B cell (primary cell): ENCODE measurements at regions not wholly inside any gene's neighbourhood (a gene's known extent, or its start where the extent isn't known, plus 50 kb on each side); places are given as distances from the start of the nearest gene placed in this dataset.

Experiments
- ATAC-seq: fragments of 200-7000 bp; cut with Tn5 transposase; one replicate; pipeline ENCODE4 v1.10.0; 2021; ENCODE audit warnings: low read depth, mild to moderate bottlenecking, moderate number of reproducible peaks, moderate library complexity
- CTCF ChIA-PET: fragments of 350-600 bp; sonication (Branson Sonifier 250); formaldehyde crosslinking; loops from one replicate; lab custom pipeline; 2021; ENCODE audit warnings: antibody characterized with exemption, inconsistent platforms; lab: Charles Lee
- POLR2A ChIA-PET: fragments of 350-600 bp; sonication (Branson Sonifier 250); formaldehyde crosslinking; loops from one replicate; lab custom pipeline; 2021; ENCODE audit warnings: antibody characterized with exemption; lab: Charles Lee
- DNase-seq: peaks from one replicate; pipeline ENCODE4 v3.0.0; 2013
- H2AFZ ChIP-seq: 2 replicates; pipeline ENCODE4 v1.6.1; 2012; ENCODE audit warnings: mild to moderate bottlenecking, low read depth, low read length; ENCODE audit not compliant: insufficient read depth, poor library complexity, severe bottlenecking
- H3K27ac ChIP-seq, 2 donors: 1 replicate in 1 of 2; 2 replicates in 1 of 2; pipeline ENCODE4 v1.5.1; 2012 to 2013; ENCODE audit warnings: low read length in 2 of 2, mild to moderate bottlenecking in 2 of 2, moderate library complexity in 1 of 2
- H3K27me3 ChIP-seq, 4 experiments: fragments of 200-600 bp in 1 of 4; sonication (generic) in 1 of 4; replicated peaks in 1 of 4; 1 replicate in 2 of 4; 2 replicates in 2 of 4; pipeline versions ENCODE4 v1.6.1 to v1.7.0; 2013 to 2016; ENCODE audit warnings: low read length in 3 of 4, mild to moderate bottlenecking in 2 of 4, mixed read lengths in 1 of 4, moderate library complexity in 1 of 4; ENCODE audit not compliant: insufficient read depth in 4 of 4, control insufficient read depth in 3 of 4; ENCODE audit errors: control extremely low read depth in 1 of 4
- H3K36me3 ChIP-seq, 2 experiments: replicated peaks in 1 of 2; 1 replicate in 1 of 2; 2 replicates in 1 of 2; pipeline versions ENCODE4 v1.6.1 to v1.7.1; 2013; ENCODE audit warnings: low read length in 1 of 2; ENCODE audit not compliant: insufficient read depth in 2 of 2, control insufficient read depth in 1 of 2; ENCODE audit errors: control extremely low read depth in 1 of 2, extremely low read depth in 1 of 2
- H3K4me1 ChIP-seq, 2 donors: fragments of 200-600 bp in 1 of 2; sonication (generic) in 1 of 2; 1 replicate in 1 of 2; 2 replicates in 1 of 2; pipeline versions ENCODE4 v1.5.1 to v1.6.1; 2013 to 2017; ENCODE audit warnings: low read length in 2 of 2; ENCODE audit not compliant: control insufficient read depth in 2 of 2, insufficient read depth in 2 of 2
- H3K4me2 ChIP-seq: replicated peaks from 2 replicates; pipeline ENCODE3; 2012; ENCODE audit warnings: mild to moderate bottlenecking, low read depth, low read length; ENCODE audit not compliant: poor library complexity, severe bottlenecking
- H3K4me3 ChIP-seq, 5 experiments: fragments of 200-600 bp in 1 of 5; sonication (generic) in 1 of 5; 1 replicate in 3 of 5; 2 replicates in 2 of 5; pipeline versions ENCODE4 v1.5.1 to v1.7.0; 2011 to 2016; ENCODE audit warnings: low read length in 4 of 5, mild to moderate bottlenecking in 4 of 5, low read depth in 2 of 5, control low read depth in 1 of 5, moderate library complexity in 1 of 5; ENCODE audit not compliant: insufficient read depth in 1 of 5; ENCODE audit errors: control extremely low read depth in 1 of 5, extremely low read depth in 1 of 5
- H3K79me2 ChIP-seq: fragments of 200-600 bp; sonication (generic); one replicate; pipeline ENCODE4 v1.6.0; 2016; ENCODE audit warnings: low read length; ENCODE audit not compliant: control insufficient read depth, insufficient read depth
- H3K9ac ChIP-seq: fragments of 200-600 bp; sonication (generic); 2 replicates; pipeline ENCODE4 v1.6.1; 2017; ENCODE audit warnings: mild to moderate bottlenecking, low read length, moderate library complexity
- H3K9me3 ChIP-seq, 3 donors: one replicate each; pipeline versions ENCODE4 v1.6.1 to v1.7.1; 2013; ENCODE audit warnings: low read length in 2 of 3; ENCODE audit not compliant: control insufficient read depth in 2 of 3, insufficient read depth in 1 of 3; ENCODE audit errors: control extremely low read depth in 1 of 3
- H4K20me1 ChIP-seq: 2 replicates; pipeline ENCODE4 v1.6.0; 2012; ENCODE audit warnings: mild to moderate bottlenecking, low read length; ENCODE audit not compliant: insufficient read depth, control insufficient read depth, poor library complexity, severe bottlenecking
- H3K27ac Mint-ChIP-seq: one replicate; pipeline ENCODE4 v1.8.0; 2021; ENCODE audit warnings: mixed read lengths
- H3K27me3 Mint-ChIP-seq: one replicate; pipeline ENCODE4 v1.8.0; 2021; ENCODE audit warnings: mixed read lengths
- H3K4me1 Mint-ChIP-seq: one replicate; pipeline ENCODE4 v1.8.0; 2021; ENCODE audit warnings: mixed read lengths
- H3K4me3 Mint-ChIP-seq: one replicate; pipeline ENCODE4 v1.8.0; 2021; ENCODE audit warnings: mixed read lengths
- H3K9me3 Mint-ChIP-seq: one replicate; pipeline ENCODE4 v1.8.0; 2022; ENCODE audit warnings: mixed read lengths; ENCODE audit not compliant: insufficient read depth
- CTCF ChIP-seq: fragments of 200-600 bp; IDR thresholded peaks from one replicate; pipeline ENCODE4 v1.8.0; 2022; ENCODE audit warnings: antibody characterized with exemption, mild to moderate bottlenecking
- EZH2 ChIP-seq: IDR thresholded peaks from 2 replicates; pipeline ENCODE4 v1.6.1; 2012; ENCODE audit warnings: borderline replicate concordance, low read depth, mild to moderate bottlenecking, moderate library complexity, low read length; ENCODE audit not compliant: insufficient read depth, poor library complexity, severe bottlenecking
- WGBS: methylation state at CpG from one replicate; pipeline ENCODE4 v1.1.5; 2013; ENCODE audit warnings: missing lambda C conversion rate; ENCODE audit not compliant: insufficient coverage; 5-methylcytosine and 5-hydroxymethylcytosine counted together
- intact Hi-C: fragments of 100-400 bp; cut with micrococcal nuclease; formaldehyde crosslinking; loops from one replicate; pipeline ENCODE4 v1.10.0; 2022

DNA sequence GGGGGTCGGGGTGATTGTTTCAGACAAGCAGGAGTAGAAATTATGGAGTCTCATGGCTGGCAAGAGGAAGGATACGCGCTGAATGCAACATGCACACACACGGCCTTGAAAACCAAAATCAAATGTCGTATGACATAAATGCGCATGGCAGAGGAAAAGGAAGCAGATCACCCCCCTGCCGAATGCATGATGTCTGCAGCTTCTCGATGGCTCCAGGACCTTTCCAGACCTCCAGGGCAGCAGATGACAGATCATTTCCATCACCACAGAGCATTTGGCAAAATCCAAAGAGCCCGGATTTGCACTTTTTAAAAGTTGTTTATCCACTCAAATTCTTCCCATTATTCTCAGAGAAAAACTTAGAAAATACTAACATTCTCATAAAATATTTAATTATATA is 211.7 kb downstream of the NHLRC3 start:
- no peaks in the 10 kb centered on the region for H3K9me3 Mint-ChIP-seq
- ChIA-PET POLR2A (no interaction called here), CTCF (no interaction called here)
- 93% methylated on average over 7 of the region's 9 CpGs for WGBS
- no peaks in the 10 kb centered on the region for H4K20me1 ChIP-seq
- H3K9ac ChIP-seq = no peak overlapping the region
- peaks cover 10% of the 10 kb centered on the region for H3K27me3 Mint-ChIP-seq
- H3K27ac Mint-ChIP-seq = no peak overlapping the region
- no peaks in the 10 kb centered on the region for H3K4me1 Mint-ChIP-seq
- no peak overlapping the region for H3K27ac ChIP-seq
- H3K27me3 ChIP-seq = no peaks in the 10 kb centered on the region
- no peak overlapping the region for H3K4me2 ChIP-seq
- no peaks in the 10 kb centered on the region for H3K79me2 ChIP-seq
- no peaks in the 10 kb centered on the region for H3K36me3 ChIP-seq
- no peaks in the 10 kb centered on the region for H3K9me3 ChIP-seq
- H3K4me3 Mint-ChIP-seq = no peak overlapping the region
- DNase-seq (no peak), ATAC-seq (no peak)
- H2AFZ ChIP-seq = no peak overlapping the region
- no peak overlapping the region for H3K4me3 ChIP-seq
- intact Hi-C loops = no loop called here
- no peaks in the 10 kb centered on the region for H3K4me1 ChIP-seq
- TF ChIP-seq CTCF (no peak), EZH2 (no peak)

- ChIA-PET POLR2A (no interaction called here), CTCF (no interaction called here)
- no peak for DNase-seq
- TF ChIP-seq CTCF = no peak
- TF ChIP-seq EZH2 = no peak
- Mint-ChIP-seq H3K4me1 (no peaks in the 10 kb centered on the region), H3K4me3 (no peak overlapping the region), H3K27ac (no peak overlapping the region), H3K27me3 (peaks cover 7% of the 10 kb centered on the region), H3K9me3 (no peaks in the 10 kb centered on the region)
- no peak overlapping the region for H3K9ac ChIP-seq
- H3K79me2 ChIP-seq = no peaks in the 10 kb centered on the region
- H3K9me3 ChIP-seq = no peaks in the 10 kb centered on the region
- intact Hi-C loops = no loop called here
- H3K4me2 ChIP-seq = no peak overlapping the region
- H2AFZ ChIP-seq = no peak overlapping the region
- no peaks in the 10 kb centered on the region for H3K4me1 ChIP-seq
- no peaks in the 10 kb centered on the region for H4K20me1 ChIP-seq
- H3K36me3 ChIP-seq = no peaks in the 10 kb centered on the region
- no peaks in the 10 kb centered on the region for H3K27me3 ChIP-seq
- ATAC-seq = no peak
- no peak overlapping the region for H3K4me3 ChIP-seq
- no peak overlapping the region for H3K27ac ChIP-seq
- WGBS = 80% methylated on average over 1 of the region's 3 CpGs
Observed at GRCh38 chr13:39250440-39250839, 212.2 kb downstream of the NHLRC3 start.
